ENCODE measurements at regions not wholly inside any gene's neighbourhood (a gene's known extent, or its start where the extent isn't known, plus 50 kb on each side); places are given as distances from the start of the nearest gene placed in this dataset.

DNA sequence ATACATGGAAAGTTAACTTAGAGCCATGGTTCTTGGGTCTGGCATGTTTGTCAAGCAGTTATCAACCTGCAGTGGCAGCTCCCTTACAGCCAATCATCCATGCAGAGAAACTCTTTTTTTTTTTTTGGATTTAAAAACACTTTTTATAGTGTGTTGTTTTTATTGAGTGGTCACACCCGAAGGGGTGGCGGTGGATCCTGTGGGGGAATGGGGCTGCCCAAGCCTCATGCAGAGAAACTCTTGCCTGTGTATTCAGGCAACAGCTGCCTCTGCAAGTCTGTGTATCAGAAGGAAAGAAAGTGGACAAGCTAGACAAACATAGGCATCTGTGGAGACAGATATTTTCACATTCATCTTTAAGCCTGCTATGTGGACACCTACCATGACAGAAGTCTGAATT, 104.8 kb downstream of the GLUL start:
- Mint-ChIP-seq H3K27me3 (peaks cover 3% of the 10 kb centered on the region), H3K36me3 (no peaks in the 10 kb centered on the region), H3K4me1 (peaks cover 7% of the 10 kb centered on the region), H3K4me3 (no peak overlapping the region), H3K9me3 (ENCODE audit: low read depth) (no peaks in the 10 kb centered on the region), H3K27ac (no peak overlapping the region)
- CTCF ChIA-PET = no interaction called here
- ATAC-seq (no peak), DNase-seq (no peak)

DNA sequence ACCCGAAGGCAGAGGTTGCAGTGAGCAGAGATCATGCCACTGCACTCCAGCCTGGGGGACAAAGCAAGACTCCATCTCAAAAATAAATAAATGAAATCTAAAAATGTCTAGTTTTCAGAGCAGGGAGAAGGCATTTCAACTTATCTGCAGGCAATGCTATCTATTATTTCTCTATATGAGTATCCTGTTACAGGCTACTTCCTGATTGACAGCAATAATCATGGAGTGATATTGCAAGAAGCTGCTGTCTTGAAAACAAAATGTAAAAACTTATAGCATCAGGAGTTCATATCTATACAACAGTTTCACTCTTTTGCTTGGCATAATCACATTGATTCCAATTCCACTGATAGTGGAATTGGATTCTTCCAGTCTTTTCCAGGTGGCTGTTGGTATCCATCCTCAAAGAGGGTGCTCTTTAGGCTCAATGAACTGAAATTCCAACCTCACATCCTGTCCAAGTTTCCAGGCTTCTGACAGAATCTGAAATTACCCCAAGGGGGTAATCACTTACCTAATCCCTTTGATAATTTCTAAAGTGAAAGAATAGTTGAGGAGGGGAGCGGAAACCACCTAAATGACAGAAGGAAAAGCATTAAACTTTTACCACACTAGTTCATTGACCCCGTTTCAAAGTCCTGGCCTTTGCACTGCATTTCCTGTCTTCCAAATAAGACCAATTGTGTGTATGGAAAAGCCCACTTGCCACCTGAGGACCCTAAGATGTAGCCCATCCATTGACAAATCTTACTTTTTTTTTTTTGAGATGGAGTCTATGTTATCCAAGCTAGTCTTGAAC, 107.6 kb downstream of the GLUL start:
- CTCF ChIA-PET = no interaction called here
- ATAC-seq = no peak
- DNase-seq = no peak
- H3K27ac Mint-ChIP-seq = no peak overlapping the region
- H3K36me3 Mint-ChIP-seq = no peaks in the 10 kb centered on the region
- peaks cover 1% of the 10 kb centered on the region for H3K4me1 Mint-ChIP-seq
- no peak overlapping the region for H3K4me3 Mint-ChIP-seq
- peaks cover 5% of the 10 kb centered on the region for H3K27me3 Mint-ChIP-seq
- H3K9me3 Mint-ChIP-seq (ENCODE audit: low read depth) = no peaks in the 10 kb centered on the region

DNA sequence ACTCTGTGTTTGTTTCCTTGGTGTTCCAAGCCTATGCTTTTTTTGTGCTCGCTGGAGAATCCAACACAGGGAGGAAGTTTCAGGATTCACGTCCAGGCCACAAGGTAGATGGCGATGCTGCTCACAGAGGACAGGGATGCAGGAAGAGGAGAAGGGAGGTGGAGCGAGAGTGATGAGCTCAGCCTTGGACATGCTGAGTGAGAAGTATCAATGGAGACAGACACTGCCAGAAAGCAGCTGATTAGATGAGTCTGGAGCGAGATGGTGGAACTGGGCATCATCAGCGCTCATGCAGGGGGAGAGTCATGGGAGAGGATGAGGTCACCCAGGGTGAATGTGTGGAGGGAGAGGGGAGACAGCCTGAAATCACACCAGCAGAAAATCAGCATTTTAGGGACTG, 110.0 kb downstream of the GLUL start:
- H3K27me3 Mint-ChIP-seq = peaks cover 5% of the 10 kb centered on the region
- H3K4me3 Mint-ChIP-seq = no peak overlapping the region
- H3K36me3 Mint-ChIP-seq = no peaks in the 10 kb centered on the region
- CTCF ChIA-PET = no interaction called here
- DNase-seq (no peak), ATAC-seq (no peak)
- H3K27ac Mint-ChIP-seq = no peak overlapping the region
- peaks cover 1% of the 10 kb centered on the region for H3K4me1 Mint-ChIP-seq
- no peaks in the 10 kb centered on the region for H3K9me3 Mint-ChIP-seq (ENCODE audit: low read depth)

DNA sequence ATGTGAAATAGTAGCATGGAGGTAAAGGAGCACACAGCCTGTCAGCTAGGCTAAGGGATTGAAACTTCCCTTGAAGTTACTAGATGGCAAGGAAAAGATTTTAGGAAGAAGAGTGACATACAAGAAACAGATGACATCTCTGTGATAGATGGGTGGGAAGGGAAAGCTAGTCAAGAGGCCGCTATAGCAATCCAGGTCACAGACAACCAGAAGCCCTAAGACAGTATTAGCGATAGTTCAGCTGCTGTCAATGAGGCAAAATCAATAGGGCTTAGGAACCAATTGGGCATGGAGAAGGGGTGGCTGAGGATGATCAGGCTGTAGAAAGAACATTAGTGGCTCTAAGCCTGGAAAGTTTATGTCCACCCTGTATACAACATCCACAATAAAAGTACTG, 111.1 kb downstream of the GLUL start:
- Mint-ChIP-seq H3K27ac (no peak overlapping the region), H3K4me1 (peaks cover 1% of the 10 kb centered on the region), H3K36me3 (no peaks in the 10 kb centered on the region), H3K27me3 (peaks cover 5% of the 10 kb centered on the region), H3K4me3 (no peak overlapping the region), H3K9me3 (ENCODE audit: low read depth) (no peaks in the 10 kb centered on the region)
- DNase-seq = no peak
- no peak for ATAC-seq
- CTCF ChIA-PET = interaction anchor here (0.5 kb wide), 1 partner anchor 34 kb away, joined by 3 read pairs; no protein-coding TSS in a partner anchor

DNA sequence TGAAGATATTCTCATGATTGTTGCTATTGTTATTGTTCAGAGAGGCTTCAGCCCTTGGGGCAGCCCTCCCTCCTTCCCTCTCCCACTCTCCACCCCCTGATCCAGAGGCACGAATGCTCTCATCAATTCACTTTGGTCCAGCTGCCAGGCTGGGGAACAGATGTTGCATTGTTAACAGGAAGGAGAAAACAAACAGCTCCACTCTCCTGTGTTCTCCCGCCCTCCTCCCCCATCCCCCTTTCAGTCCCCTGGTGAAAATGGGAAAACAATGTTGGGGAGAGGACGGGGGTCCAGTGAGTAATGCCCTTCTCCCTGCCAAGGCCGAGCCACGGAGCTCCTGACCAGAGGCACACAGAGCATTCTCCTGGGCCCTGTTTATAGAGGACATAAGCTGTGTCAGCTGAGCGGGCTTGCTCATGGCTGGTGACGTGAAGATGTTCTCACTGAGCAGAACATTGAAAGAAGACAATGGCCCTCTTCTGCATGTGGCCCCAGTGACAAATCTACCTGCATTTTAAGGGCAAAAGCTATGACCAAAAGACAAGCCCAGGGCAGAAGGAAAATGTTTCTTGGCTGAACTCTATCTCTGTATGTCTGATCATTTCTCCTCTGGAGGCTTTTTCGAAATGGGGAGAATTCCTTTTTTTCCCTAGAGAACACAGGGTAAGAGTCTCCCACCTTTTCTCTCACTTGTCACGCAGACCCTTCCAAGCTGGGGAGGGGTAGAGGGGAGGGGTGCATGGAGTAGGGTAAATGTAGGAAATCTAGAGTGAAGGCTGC, 111.7 kb downstream of the GLUL start:
- Mint-ChIP-seq H3K4me1 (peaks cover 1% of the 10 kb centered on the region), H3K27ac (no peak overlapping the region), H3K4me3 (no peak overlapping the region), H3K27me3 (peaks cover 5% of the 10 kb centered on the region), H3K36me3 (no peaks in the 10 kb centered on the region), H3K9me3 (ENCODE audit: low read depth) (no peaks in the 10 kb centered on the region)
- DNase-seq = no peak
- CTCF ChIA-PET = no interaction called here
- ATAC-seq = no peak

DNA sequence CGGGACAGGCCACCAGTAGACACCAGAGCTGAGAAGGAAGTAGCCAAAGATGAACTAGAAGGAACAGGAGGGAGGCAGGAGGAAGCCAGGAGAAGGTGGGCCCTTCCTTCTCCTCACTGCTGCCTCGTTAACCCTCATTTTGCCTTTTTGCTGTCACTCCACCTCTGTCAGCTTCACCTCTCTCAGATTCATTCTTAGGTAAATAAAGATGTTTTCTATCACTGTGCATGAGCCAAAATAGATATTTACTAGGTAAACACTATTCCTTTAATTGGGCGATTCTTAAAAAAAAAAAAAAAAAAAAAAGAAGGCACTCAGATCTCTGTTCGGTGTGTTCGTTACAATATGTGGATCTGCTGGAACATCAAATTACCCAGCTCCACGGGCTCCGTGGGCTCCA, 112.3 kb downstream of the GLUL start:
- no peak overlapping the region for H3K4me3 Mint-ChIP-seq
- H3K4me1 Mint-ChIP-seq = peaks cover 1% of the 10 kb centered on the region
- CTCF ChIA-PET = no interaction called here
- no peak overlapping the region for H3K27ac Mint-ChIP-seq
- ATAC-seq = no peak
- H3K9me3 Mint-ChIP-seq (ENCODE audit: low read depth) = no peaks in the 10 kb centered on the region
- H3K27me3 Mint-ChIP-seq = peaks cover 5% of the 10 kb centered on the region
- no peaks in the 10 kb centered on the region for H3K36me3 Mint-ChIP-seq
- no peak for DNase-seq

DNA sequence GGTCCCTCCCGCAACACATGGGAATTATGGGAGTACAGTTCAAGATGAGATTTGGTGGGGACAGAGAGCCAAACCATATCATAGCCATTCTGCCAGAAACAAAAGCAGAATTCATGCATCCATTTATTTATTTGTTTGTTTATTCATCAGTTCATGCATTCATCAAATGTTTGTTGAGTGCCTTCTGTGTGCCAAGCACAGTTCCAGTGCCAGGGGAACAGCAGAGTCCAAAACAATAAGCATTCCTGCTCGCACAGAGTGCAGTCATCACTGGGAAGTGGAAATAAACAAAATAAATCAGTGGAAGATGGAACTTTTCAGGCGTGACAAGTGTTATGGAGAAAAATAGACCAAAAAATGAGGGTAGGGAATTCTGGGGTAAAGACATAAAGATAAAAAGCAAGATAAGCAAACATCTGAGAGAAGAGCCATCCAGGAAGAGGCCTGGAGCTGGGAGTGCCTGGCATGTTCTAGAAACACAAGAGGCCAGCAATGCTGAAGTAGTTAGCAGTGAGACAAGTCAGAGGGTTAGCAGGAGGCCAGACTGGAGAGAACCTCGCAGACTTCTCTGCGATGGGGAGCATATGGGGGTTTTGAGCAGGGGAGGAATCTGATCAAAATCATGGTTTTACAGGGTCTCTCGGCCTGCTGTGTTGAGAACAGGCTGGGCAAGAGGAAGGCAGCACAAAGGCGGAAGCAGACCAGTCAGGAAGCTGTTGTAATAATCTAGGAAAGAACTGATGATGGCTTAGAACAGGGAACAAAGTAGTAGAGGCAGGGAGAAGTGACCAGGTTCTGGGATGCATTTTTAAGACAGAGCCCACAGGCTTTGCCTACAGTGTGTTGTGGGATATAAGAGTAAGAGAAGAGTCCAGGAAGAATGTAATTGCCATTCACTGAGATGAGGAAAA, 113.2 kb downstream of the GLUL start:
- no peak for ATAC-seq
- Mint-ChIP-seq H3K9me3 (ENCODE audit: low read depth) (no peaks in the 10 kb centered on the region), H3K36me3 (no peaks in the 10 kb centered on the region), H3K27me3 (peaks cover 5% of the 10 kb centered on the region), H3K4me3 (no peak overlapping the region), H3K27ac (no peak overlapping the region), H3K4me1 (no peaks in the 10 kb centered on the region)
- CTCF ChIA-PET = no interaction called here
- DNase-seq = no peak

DNA sequence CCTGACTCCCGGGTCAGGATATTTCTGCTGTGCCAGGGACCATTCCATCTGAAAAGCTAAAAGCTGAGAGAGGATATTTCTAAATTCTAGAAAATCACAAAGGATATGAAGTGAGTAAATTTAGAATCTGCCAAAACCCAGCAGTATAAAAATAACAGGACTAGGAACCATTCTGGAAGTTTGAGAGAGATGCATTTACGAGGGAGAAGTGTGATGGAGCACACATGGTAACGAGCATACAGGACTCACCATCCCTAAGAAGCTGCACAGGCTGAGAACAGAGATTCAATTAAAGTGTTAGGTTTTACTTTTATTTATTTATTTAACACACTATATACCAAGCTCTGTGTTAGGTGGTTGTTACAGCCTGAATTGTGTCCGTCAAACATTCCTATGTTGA, 116.3 kb downstream of the GLUL start:
- Mint-ChIP-seq H3K9me3 (ENCODE audit: low read depth) (no peaks in the 10 kb centered on the region), H3K36me3 (no peaks in the 10 kb centered on the region)
- CTCF ChIA-PET = interaction anchor here (1.0 kb wide), 1 partner anchor 15 kb away, joined by 4 read pairs; no protein-coding TSS in a partner anchor

DNA sequence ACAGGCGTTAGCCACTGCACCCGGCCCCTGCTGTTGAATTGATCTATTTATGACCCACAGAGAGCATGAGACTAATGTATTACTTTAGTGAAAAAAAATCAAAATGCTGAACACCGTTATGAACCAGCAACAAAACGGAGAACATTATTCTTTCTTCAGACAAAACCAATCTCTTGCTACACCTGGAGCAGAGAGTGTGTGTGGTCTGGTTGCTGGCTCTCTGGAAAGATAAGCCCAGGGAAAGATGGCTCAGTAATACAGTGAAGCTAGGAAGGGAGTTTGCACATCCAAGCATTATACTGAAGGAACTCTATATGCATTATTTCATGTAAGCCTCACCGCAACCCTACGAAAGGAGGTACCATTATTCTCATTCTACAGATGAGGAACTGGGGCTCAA, 117.0 kb downstream of the GLUL start:
- H3K9me3 Mint-ChIP-seq (ENCODE audit: low read depth) = no peaks in the 10 kb centered on the region
- no peaks in the 10 kb centered on the region for H3K36me3 Mint-ChIP-seq
- peaks cover 4% of the 10 kb centered on the region for H3K4me1 Mint-ChIP-seq
- no peaks in the 10 kb centered on the region for H3K27me3 Mint-ChIP-seq
- CTCF ChIA-PET = interaction anchor here (1.0 kb wide), 1 partner anchor 15 kb away, joined by 4 read pairs; no protein-coding TSS in a partner anchor
- DNase-seq = no peak
- no peak overlapping the region for H3K4me3 Mint-ChIP-seq
- no peak for ATAC-seq
- H3K27ac Mint-ChIP-seq = no peak overlapping the region

More for the DNA sequence above, 116.3 kb downstream of the GLUL start:
- Mint-ChIP-seq H3K4me3 (no peak overlapping the region), H3K27ac (no peak overlapping the region), H3K4me1 (peaks cover 4% of the 10 kb centered on the region), H3K27me3 (no peaks in the 10 kb centered on the region)
- ATAC-seq = no peak
- DNase-seq = no peak

DNA sequence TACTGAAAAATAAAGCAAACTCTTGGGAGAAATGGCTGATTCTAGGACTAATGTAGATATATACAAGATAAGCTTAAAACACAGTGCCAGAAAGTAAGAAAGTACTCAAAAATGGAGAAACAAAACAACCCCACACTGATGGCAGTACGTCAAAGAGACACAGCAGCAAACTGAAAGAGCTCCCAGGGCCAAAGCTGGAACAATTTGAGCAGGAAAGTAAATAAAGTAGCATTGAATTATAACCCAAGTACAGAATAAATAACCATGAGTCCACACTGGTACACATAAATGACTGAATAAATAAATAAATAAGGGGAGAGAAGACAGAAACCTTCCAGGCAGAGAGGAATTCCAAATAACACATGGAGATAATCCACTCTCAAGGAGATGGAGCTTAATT, 120.9 kb downstream of the GLUL start:
- no peak overlapping the region for H3K4me3 Mint-ChIP-seq
- DNase-seq (no peak), ATAC-seq (no peak)
- CTCF ChIA-PET = interaction anchor here (1.7 kb wide), 1 partner anchor 128 kb away, joined by 5 read pairs; no protein-coding TSS in a partner anchor
- peaks cover 9% of the 10 kb centered on the region for H3K4me1 Mint-ChIP-seq
- peaks cover 1% of the 10 kb centered on the region for H3K36me3 Mint-ChIP-seq
- no peaks in the 10 kb centered on the region for H3K9me3 Mint-ChIP-seq (ENCODE audit: low read depth)
- no peak overlapping the region for H3K27ac Mint-ChIP-seq
- no peaks in the 10 kb centered on the region for H3K27me3 Mint-ChIP-seq

DNA sequence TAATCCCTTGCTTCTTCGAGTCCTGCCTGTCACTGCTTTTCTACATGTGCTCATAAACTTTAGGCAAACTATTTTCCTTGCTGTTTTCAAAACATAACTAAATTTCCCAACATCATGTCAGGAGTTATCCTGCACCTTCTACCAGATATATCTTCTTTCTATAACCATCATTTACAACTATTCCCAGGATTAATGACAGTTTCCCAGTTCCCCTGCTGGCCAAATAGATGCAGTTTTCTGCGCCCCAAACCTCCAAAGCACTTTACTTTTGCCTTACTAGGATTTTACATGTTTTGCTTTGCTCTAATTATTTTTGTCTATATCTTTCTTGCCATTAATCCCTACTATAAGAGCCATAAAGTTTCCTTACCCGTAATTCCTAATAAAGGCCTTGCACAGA, 122.5 kb downstream of the GLUL start:
- no peak for DNase-seq
- ATAC-seq = no peak
- CTCF ChIA-PET = no interaction called here
- Mint-ChIP-seq H3K27ac (no peak overlapping the region), H3K4me3 (no peak overlapping the region), H3K4me1 (peaks cover 9% of the 10 kb centered on the region), H3K36me3 (peaks cover 1% of the 10 kb centered on the region), H3K9me3 (ENCODE audit: low read depth) (no peaks in the 10 kb centered on the region), H3K27me3 (no peaks in the 10 kb centered on the region)

DNA sequence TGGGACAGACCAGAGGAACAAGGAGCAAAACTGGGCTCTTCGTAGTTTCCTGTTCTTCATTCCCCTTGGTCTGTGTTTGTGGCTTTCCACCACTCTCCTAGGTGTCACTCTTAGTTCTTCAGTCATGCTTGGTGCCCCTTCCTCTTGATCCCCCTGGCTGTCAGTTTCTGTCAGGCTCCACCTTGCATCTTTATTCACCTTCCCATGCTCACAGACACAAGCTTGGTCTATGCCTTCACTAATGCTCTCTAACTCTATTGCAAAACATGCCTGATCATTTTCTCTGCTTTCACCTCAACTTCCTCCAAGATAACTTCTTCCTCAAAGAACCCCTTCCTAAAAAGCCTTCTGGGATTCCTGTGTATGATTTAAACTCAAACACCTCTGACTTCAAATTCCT, 122.9 kb downstream of the GLUL start:
- H3K9me3 Mint-ChIP-seq (ENCODE audit: low read depth) = no peaks in the 10 kb centered on the region
- peaks cover 9% of the 10 kb centered on the region for H3K4me1 Mint-ChIP-seq
- H3K27ac Mint-ChIP-seq = no peak overlapping the region
- CTCF ChIA-PET = no interaction called here
- peaks cover 1% of the 10 kb centered on the region for H3K36me3 Mint-ChIP-seq
- no peak overlapping the region for H3K4me3 Mint-ChIP-seq
- ATAC-seq (no peak), DNase-seq (no peak)
- no peaks in the 10 kb centered on the region for H3K27me3 Mint-ChIP-seq

DNA sequence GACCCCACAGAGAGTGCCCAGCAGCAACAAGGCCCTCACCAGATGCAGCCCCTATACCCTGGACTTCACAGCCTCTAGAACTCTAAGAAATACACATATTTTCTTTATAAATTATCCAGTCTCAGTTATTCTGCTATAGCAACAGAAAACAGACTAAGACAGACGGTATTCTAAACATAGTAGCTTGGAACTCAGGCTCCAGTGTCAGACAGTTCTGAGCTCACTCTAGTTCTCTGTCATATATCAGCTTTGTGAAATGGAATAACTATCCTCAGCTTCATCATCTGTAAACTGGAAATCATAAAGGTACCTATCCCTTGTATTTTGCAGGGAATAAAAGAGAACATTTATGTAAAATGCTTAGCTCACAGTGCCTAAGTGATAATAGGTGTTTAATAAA, 127.4 kb downstream of the GLUL start:
- Mint-ChIP-seq H3K36me3 (peaks cover 6% of the 10 kb centered on the region), H3K4me1 (peaks cover 34% of the 10 kb centered on the region), H3K4me3 (no peak overlapping the region), H3K9me3 (ENCODE audit: low read depth) (no peaks in the 10 kb centered on the region), H3K27ac (no peak overlapping the region), H3K27me3 (no peaks in the 10 kb centered on the region)
- CTCF ChIA-PET = no interaction called here
- no peak for DNase-seq
- no peak for ATAC-seq
